ENCODE measurements at regions not wholly inside any gene's neighbourhood (a gene's known extent, or its start where the extent isn't known, plus 50 kb on each side); places are given as distances from the start of the nearest gene placed in this dataset.
"Not testable (repeated sequence)": the region's sequence is repeated elsewhere in the genome, so short reads cannot be mapped to it uniquely, and the experiment has no call there.

- TF ChIP-seq POLR2AphosphoS5, CTCF, POLR2A (IDR thresholded peaks at IDR 0.05): not testable (repeated sequence)
Observed at GRCh38 chr2:36180293-36180692, 175.3 kb upstream of the CRIM1 start.

Data from prostate gland (tissue), 2 donors.